SK-N-MC (cell line): ENCODE measurements at regions not wholly inside any gene's neighbourhood (a gene's known extent, or its start where the extent isn't known, plus 50 kb on each side); places are given as distances from the start of the nearest gene placed in this dataset.

ENCODE experiments used
- EZH2 ChIP-seq: fragments of 200-600 bp; sonication (generic); IDR thresholded peaks from one replicate; pipeline ENCODE4 v1.6.1; 2017; ENCODE audit warnings: antibody characterized with exemption
- FOXP2 ChIP-seq: optimal IDR thresholded peaks from 2 replicates; pipeline ENCODE3; 2011; ENCODE audit warnings: mild to moderate bottlenecking, moderate library complexity; ENCODE audit not compliant: insufficient read depth; ENCODE audit errors: extremely low read length, control extremely low read depth
- POLR2AphosphoS5 ChIP-seq: IDR thresholded peaks from 2 replicates; pipeline ENCODE4 v1.6.1; 2012; ENCODE audit warnings: mild to moderate bottlenecking, low read depth, low read length, borderline replicate concordance

DNA sequence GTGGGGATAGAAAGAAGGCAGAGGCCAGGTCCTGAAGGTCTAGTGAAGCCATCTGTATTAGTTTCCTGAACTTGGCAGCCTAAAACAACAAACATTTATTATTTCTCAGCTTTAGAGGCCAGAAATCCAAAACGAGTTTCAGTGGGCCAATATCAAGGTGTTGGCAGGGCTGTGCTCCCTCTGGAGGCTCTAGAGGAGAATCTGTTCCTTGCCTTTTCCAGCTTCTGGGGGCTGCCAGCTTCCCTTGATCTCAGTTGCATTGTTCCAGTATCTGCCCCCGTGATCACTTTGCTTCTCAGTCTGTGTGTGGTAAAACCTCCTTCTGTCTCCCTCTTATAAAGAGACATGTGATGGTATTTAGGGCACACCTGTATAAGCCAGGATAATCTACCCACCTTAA, 82.4 kb downstream of the MAFB start:
- no peak for TF ChIP-seq EZH2
- TF ChIP-seq POLR2AphosphoS5 = no peak
- TF ChIP-seq FOXP2 = no peak
